ENCODE measurements at regions not wholly inside any gene's neighbourhood (a gene's known extent, or its start where the extent isn't known, plus 50 kb on each side); places are given as distances from the start of the nearest gene placed in this dataset.

DNA sequence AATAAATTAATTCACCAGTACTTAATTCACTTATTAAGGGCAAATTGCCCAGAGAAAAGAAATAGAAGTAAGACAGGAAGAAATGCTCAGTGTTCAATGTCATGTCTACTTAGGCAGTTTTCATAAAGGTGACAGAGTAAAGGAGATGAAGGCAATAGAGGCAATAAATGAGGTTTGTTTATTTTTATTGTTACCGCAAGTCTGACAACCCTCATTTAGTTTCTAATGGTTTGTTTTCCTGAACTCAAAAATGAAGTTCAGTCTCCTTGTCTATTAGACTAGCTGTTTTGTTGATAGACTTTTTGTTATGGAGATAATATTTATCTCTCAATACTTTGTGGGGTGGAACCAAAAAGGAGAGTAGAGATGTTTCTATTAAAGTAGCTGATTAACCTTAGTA lies 258.3 kb downstream of the C3orf38 start:
- Histone ChIP-seq H2AFZ (ENCODE audit: low read length) (no peak overlapping the region), H3K4me3 (ENCODE audit: low read depth, low read length, poor library complexity, severe bottlenecking) (no peak overlapping the region)
- TF ChIP-seq, protein P1, sequence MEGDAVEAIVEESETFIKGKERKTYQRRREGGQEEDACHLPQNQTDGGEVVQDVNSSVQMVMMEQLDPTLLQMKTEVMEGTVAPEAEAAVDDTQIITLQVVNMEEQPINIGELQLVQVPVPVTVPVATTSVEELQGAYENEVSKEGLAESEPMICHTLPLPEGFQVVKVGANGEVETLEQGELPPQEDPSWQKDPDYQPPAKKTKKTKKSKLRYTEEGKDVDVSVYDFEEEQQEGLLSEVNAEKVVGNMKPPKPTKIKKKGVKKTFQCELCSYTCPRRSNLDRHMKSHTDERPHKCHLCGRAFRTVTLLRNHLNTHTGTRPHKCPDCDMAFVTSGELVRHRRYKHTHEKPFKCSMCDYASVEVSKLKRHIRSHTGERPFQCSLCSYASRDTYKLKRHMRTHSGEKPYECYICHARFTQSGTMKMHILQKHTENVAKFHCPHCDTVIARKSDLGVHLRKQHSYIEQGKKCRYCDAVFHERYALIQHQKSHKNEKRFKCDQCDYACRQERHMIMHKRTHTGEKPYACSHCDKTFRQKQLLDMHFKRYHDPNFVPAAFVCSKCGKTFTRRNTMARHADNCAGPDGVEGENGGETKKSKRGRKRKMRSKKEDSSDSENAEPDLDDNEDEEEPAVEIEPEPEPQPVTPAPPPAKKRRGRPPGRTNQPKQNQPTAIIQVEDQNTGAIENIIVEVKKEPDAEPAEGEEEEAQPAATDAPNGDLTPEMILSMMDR (IDR thresholded peaks at IDR 0.05; ENCODE audit: low read length), result no peak
- TF ChIP-seq EZH2 (IDR thresholded peaks at IDR 0.05; ENCODE audit: borderline replicate concordance, low read length), result no peak

DNA sequence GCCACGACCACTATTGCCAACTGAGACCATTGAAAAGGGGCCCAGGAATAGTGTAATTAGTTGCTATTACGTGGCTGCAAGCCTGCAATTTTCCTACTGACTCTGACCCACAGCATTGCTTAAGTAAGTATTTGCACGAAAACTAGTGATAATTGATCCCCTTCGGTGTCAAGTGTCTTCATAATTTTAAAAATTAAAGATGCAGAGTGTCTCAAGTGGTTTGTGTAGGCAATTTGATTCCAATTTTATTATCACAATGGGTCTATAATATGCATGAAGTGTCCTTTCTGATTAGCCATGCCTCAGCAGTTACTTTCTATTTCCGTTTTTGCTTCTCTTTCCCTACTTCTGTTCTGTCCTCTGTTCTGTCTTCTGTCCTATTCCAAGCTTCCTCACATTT lies 259.2 kb downstream of the C3orf38 start:
- Histone ChIP-seq H3K4me3 (ENCODE audit: low read depth, low read length, poor library complexity, severe bottlenecking) (no peak overlapping the region), H3K79me2 (ENCODE audit: insufficient read depth, low read length) (no peaks in the 10 kb centered on the region), H4K20me1 (ENCODE audit: insufficient read depth, low read length) (no peaks in the 10 kb centered on the region), H3K9me3 (ENCODE audit: low read length) (no peaks in the 10 kb centered on the region), H3K9ac (ENCODE audit: low read length) (no peak overlapping the region), H3K4me2 (ENCODE audit: low read length) (no peak overlapping the region), H2AFZ (ENCODE audit: low read length) (no peak overlapping the region), H3F3A (ENCODE audit: insufficient read depth, low read length) (no peaks in the 10 kb centered on the region), H3K4me1 (ENCODE audit: insufficient read depth, low read length, severe bottlenecking) (no peaks in the 10 kb centered on the region), H3K36me3 (ENCODE audit: insufficient read depth, low read length) (no peaks in the 10 kb centered on the region), H3K27ac (ENCODE audit: low read depth, low read length, poor library complexity, severe bottlenecking) (no peak overlapping the region), H3K27me3 (ENCODE audit: insufficient read depth, low read length) (no peaks in the 10 kb centered on the region), H3K9me2 (ENCODE audit: low read depth, low read length) (no peaks in the 10 kb centered on the region)
- TF ChIP-seq, protein P1 (IDR thresholded peaks at IDR 0.05; ENCODE audit: low read length), result no peak

More for the DNA sequence above, 258.3 kb downstream of the C3orf38 start:
- no peak overlapping the region for H3K27ac ChIP-seq (ENCODE audit: low read depth, low read length, poor library complexity, severe bottlenecking)
- no peaks in the 10 kb centered on the region for H3K9me2 ChIP-seq (ENCODE audit: low read depth, low read length)
- no peaks in the 10 kb centered on the region for H3K79me2 ChIP-seq (ENCODE audit: insufficient read depth, low read length)
- no peaks in the 10 kb centered on the region for H3K4me1 ChIP-seq (ENCODE audit: insufficient read depth, low read length, severe bottlenecking)
- no peak overlapping the region for H3K9ac ChIP-seq (ENCODE audit: low read length)
- H3F3A ChIP-seq (ENCODE audit: insufficient read depth, low read length), result no peaks in the 10 kb centered on the region
- H3K4me2 ChIP-seq (ENCODE audit: low read length), result no peak overlapping the region
- no peaks in the 10 kb centered on the region for H3K27me3 ChIP-seq (ENCODE audit: insufficient read depth, low read length)
- H4K20me1 ChIP-seq (ENCODE audit: insufficient read depth, low read length), result no peaks in the 10 kb centered on the region
- H3K9me3 ChIP-seq (ENCODE audit: low read length), result no peaks in the 10 kb centered on the region
- no peaks in the 10 kb centered on the region for H3K36me3 ChIP-seq (ENCODE audit: insufficient read depth, low read length)

DNA sequence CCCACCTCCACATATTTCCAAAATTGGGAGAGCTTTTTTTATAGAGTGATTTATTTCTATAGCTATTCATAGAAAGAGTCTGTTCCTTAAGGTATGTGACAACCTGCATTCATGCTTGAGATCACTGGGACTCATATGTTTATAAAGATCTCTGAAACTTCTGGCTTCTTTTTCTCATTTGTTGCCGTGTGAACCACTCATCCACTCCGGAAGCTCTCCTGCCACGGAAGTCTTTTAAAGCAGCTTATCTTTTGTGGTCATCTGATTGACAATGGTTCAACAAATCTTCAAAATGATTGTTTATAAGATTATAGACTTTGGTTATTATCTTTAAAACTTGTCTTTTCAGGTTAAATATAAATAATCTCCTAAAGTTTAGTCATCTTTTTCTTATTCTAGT lies 260.5 kb downstream of the C3orf38 start:
- no peaks in the 10 kb centered on the region for H3K9me2 ChIP-seq (ENCODE audit: low read depth, low read length)
- no peaks in the 10 kb centered on the region for H3K36me3 ChIP-seq (ENCODE audit: insufficient read depth, low read length)
- no peaks in the 10 kb centered on the region for H3K27me3 ChIP-seq (ENCODE audit: insufficient read depth, low read length)
- H3K79me2 ChIP-seq (ENCODE audit: insufficient read depth, low read length), result no peaks in the 10 kb centered on the region
- H3K9me3 ChIP-seq (ENCODE audit: low read length), result no peaks in the 10 kb centered on the region
- H3K27ac ChIP-seq (ENCODE audit: low read depth, low read length, poor library complexity, severe bottlenecking), result no peak overlapping the region
- no peak overlapping the region for H3K9ac ChIP-seq (ENCODE audit: low read length)
- H3K4me3 ChIP-seq (ENCODE audit: low read depth, low read length, poor library complexity, severe bottlenecking), result no peak overlapping the region
- no peak overlapping the region for H3K4me2 ChIP-seq (ENCODE audit: low read length)
- no peaks in the 10 kb centered on the region for H3F3A ChIP-seq (ENCODE audit: insufficient read depth, low read length)
- no peak overlapping the region for H2AFZ ChIP-seq (ENCODE audit: low read length)
- H3K4me1 ChIP-seq (ENCODE audit: insufficient read depth, low read length, severe bottlenecking), result no peaks in the 10 kb centered on the region
- H4K20me1 ChIP-seq (ENCODE audit: insufficient read depth, low read length), result no peaks in the 10 kb centered on the region
- TF ChIP-seq, protein P1 (IDR thresholded peaks at IDR 0.05; ENCODE audit: low read length), result no peak
- TF ChIP-seq EZH2 (IDR thresholded peaks at IDR 0.05; ENCODE audit: borderline replicate concordance, low read length), result no peak

All from OCI-LY1 (cell line).